Right kidney (tissue), 1 donor: ENCODE measurements at regions not wholly inside any gene's neighbourhood (a gene's known extent, or its start where the extent isn't known, plus 50 kb on each side); places are given as distances from the start of the nearest gene placed in this dataset.

Experiments used
- DNase-seq: peaks from one replicate; pipeline ENCODE4 v3.0.0-alpha.2; 2016

DNA sequence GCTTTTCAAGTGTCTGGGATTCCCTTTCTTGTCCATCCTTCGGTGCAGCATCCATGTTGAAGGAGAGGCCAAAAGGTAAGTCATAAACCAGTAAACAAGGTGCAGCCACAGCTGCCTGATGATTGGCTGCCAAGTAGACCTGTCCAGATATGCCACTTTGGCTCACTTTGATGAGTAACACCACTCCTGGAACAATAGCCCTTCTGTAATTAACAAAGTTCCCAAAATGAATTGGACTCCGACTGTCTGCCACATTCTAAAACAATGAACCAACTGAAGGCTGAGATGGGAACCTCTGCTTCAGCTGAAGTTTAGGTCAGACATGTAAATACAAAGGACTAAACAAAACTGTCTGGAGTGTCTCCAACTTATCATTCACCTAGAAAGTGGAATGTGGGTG is 82.2 kb upstream of the LGALSL start:
- no peak for DNase-seq

- DNase-seq: no peak
These were observed 79.3 kb upstream of the LGALSL start for GRCh38 chr2:64374686-64375085.

- no peak for DNase-seq
These were observed 77.0 kb upstream of the LGALSL start for GRCh38 chr2:64376926-64377325.

GRCh38 chr2:64379186-64379585 is 74.8 kb upstream of the LGALSL start:
- DNase-seq: no peak

DNA sequence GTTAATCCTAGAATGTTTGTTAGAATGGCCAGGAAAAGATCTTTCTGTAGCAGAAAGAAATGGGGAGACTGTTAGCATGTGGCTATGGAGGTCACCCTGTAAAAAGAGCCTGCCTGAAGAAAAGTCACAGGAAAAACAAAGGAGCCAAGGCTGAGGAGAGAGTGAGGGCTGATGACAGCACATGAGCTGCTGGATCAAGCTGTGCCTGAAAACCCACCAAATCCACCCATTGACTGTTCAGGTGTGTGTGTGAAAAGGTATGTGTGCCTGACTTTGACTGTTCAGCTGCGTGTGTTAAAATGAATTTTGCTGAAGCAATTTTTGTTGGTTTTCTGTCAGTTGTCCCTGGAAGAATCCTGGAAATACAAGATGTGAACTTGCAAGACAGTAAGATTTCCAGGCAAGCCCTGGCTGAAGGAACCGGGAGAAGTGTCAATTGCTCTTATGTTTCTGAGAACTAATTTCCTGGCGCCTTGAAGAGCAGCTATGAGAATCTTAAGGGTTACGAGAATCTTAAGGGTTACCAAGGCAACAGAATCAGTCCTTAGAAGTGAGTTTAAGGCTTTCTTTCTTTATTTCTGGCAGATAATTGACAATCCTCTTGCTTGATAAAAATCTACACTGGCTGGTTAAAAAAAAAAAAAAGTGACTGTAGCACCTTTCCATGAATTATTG is 73.0 kb upstream of the LGALSL start:
- DNase-seq: no peak

GRCh38 chr2:64383016-64383591 is 70.9 kb upstream of the LGALSL start:
- no peak for DNase-seq

GRCh38 chr2:64383881-64384280 is 70.1 kb upstream of the LGALSL start:
- no peak for DNase-seq

- DNase-seq: no peak
These were observed 67.3 kb upstream of the LGALSL start for GRCh38 chr2:64386676-64387075.

GRCh38 chr2:64390586-64390985 is 63.4 kb upstream of the LGALSL start:
- no peak for DNase-seq

DNA sequence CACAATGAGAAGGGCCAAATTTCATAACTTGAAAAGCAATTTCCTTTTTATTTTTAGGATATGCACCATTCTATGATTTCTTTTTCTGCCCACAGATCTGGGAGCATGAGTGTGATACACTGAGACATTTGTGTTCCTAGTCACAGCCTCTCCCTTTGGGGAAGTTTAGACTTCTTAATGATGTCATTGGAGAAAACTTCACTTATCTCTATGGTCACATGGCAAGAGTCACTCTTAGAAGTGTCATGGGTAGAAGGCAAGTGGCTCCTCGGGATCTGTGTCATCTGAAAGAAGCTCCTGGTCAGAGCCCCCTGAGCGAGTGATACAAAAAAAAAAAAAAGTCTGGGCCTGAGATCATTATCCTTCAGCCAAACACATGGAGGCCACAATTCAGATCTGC is 62.5 kb upstream of the LGALSL start:
- DNase-seq: no peak

- DNase-seq: no peak
These were observed 62.0 kb upstream of the LGALSL start for GRCh38 chr2:64391940-64392339.

GRCh38 chr2:64392529-64392928 is 61.4 kb upstream of the LGALSL start:
- DNase-seq: no peak

GRCh38 chr2:64393383-64394010 is 60.5 kb upstream of the LGALSL start:
- DNase-seq: no peak

DNA sequence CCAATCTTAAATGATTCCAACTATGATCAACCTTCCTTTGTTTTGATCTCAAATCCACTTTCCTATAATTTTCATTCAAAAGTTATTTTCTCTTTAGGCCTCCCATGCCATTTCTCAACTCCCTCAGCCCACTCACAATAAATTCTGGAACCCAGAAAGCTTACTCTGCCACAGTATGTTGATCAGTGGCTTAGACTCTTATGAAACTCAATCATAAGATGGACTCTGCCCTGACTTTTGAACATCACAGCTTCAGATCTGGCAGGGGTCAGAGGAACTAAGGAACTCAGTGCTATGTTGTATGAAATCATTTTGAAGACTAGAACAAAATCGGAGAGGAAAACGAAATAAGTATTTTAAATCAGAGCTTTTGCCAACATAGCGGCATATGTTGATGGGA is 59.8 kb upstream of the LGALSL start:
- no peak for DNase-seq

- DNase-seq: no peak
These were observed 58.0 kb upstream of the LGALSL start for GRCh38 chr2:64396001-64396400.

DNA sequence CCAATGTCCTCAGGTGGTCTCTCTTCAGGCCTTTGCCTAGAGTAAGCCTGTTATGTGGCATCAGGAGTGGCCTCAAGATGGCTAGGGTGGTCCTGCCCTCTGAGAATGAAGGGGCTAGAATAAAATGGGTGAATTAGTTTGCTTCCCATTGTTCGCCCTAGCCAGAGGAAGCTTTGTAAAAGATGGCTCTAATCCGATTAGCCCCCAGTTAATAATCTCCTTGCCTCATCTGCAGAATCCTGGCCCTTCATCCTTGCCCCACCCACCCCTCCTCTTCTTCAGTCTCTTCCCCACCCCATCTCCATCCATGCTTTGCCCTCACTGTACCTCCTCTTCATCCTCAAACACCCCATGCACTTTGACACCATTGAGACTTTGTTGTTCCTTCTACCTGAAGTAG is 57.4 kb upstream of the LGALSL start:
- DNase-seq: no peak

DNA sequence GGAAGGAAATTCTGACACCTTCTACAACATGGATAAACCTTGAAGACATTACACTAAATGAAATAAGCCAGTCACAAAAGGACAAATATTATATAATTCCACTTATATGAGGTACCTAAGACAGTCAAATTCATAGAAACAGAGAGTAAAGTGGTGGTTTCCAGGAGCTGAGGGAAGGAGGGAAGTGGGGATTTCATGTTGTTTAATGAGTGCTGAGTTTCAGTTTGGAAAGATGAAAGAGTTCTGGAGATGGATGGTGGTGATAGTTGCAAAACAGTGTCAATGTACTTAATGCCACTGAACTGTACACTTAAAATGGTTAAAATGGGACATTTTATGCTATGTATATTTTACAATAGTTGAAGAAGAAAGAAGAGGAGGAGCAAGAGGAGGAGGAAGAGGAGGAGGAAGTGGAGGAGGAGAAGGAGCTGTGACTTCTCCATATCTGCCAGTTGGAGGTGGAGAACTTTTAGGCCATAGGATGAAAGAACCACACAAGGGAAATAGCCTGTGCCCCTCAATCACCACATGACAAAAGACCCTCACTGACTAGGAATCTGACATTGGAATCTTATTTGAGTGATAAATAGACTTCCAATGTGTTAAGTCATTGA is 55.3 kb upstream of the LGALSL start:
- DNase-seq: no peak

- no peak for DNase-seq
These were observed 54.4 kb upstream of the LGALSL start for GRCh38 chr2:64399521-64399920.

- DNase-seq: no peak
These were observed 53.7 kb upstream of the LGALSL start for GRCh38 chr2:64400105-64400728.

GRCh38 chr2:64400733-64401528 is 53.0 kb upstream of the LGALSL start:
- DNase-seq: peak; percentile 31

DNA sequence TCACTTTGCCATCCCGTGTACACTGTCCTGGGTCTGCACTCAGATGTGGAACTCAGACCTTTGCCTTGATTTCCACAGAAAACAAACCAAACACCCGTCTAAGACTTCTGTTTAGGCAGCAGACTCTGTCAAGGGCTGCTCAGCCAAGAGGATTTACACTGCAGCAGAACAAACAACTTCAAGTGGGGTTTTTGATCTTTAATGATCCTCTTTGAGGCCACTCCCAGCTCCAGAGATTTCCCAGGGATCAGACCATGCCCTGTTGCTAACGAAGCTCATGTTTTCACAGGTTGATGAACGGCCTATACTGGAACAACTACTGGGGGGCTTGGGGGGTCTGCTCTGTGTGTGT is 52.5 kb upstream of the LGALSL start:
- no peak for DNase-seq

- no peak for DNase-seq
These were observed 51.1 kb upstream of the LGALSL start for GRCh38 chr2:64402876-64403275.
